ENCODE measurements at regions not wholly inside any gene's neighbourhood (a gene's known extent, or its start where the extent isn't known, plus 50 kb on each side); places are given as distances from the start of the nearest gene placed in this dataset.

DNA sequence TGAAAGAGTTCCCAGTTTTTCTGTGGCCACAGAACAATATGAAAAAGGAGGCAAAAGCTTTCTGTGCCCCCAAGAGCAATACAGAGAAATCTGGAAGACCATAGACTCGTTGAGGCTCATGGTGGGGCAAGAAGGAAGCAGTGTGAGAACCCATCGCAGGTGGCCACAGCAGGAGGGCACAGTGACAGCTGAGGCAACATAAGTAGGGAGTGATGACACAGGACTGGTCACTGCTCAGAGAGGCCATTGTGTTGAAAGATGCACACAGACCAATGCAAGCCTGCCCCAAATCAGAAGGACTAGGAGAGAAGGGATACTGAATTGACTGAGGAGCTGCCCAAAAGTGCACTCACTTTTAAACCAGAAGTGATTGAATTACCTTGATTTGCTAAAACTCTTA, 483.6 kb downstream of the EPHA4 start:
- no peak for TF ChIP-seq CTCF (IDR thresholded peaks at IDR 0.05 in 8 of 11, conservative IDR thresholded peaks at IDR 0.05 in 3 of 11)
- TF ChIP-seq POLR2A (IDR thresholded peaks at IDR 0.05) = no peak
